ENCODE measurements at regions not wholly inside any gene's neighbourhood (a gene's known extent, or its start where the extent isn't known, plus 50 kb on each side); places are given as distances from the start of the nearest gene placed in this dataset.

GRCh38 chr14:84584511-84584910 lies 945.4 kb upstream of the FLRT2 start:
- FAIRE-seq (no peak), DNase-seq (ENCODE audit: insufficient read length, low spot score) (no peak)
- TF ChIP-seq POLR2A (IDR thresholded peaks at IDR 0.05; ENCODE audit: low read depth, low read length) = no peak

GRCh38 chr14:84591827-84592445 lies 938.0 kb upstream of the FLRT2 start:
- no peak for DNase-seq (ENCODE audit: insufficient read length, low spot score)
- no peak for FAIRE-seq
- TF ChIP-seq POLR2A (IDR thresholded peaks at IDR 0.05; ENCODE audit: low read depth, low read length) = no peak

- no peak for TF ChIP-seq POLR2A (IDR thresholded peaks at IDR 0.05; ENCODE audit: low read depth, low read length)
- no peak for FAIRE-seq
- no peak for DNase-seq (ENCODE audit: insufficient read length, low spot score)
These were observed 937.2 kb upstream of the FLRT2 start for GRCh38 chr14:84592770-84593169.

- no peak for FAIRE-seq
- no peak for DNase-seq (ENCODE audit: insufficient read length, low spot score)
- no peak for TF ChIP-seq POLR2A (IDR thresholded peaks at IDR 0.05; ENCODE audit: low read depth, low read length)
These were observed 919.9 kb upstream of the FLRT2 start for GRCh38 chr14:84610086-84610485.

- DNase-seq (ENCODE audit: insufficient read length, low spot score) = no peak
- FAIRE-seq = no peak
- no peak for TF ChIP-seq POLR2A (IDR thresholded peaks at IDR 0.05; ENCODE audit: low read depth, low read length)
These were observed 907.6 kb upstream of the FLRT2 start for GRCh38 chr14:84622357-84622756.

- DNase-seq (ENCODE audit: insufficient read length, low spot score) = no peak
- no peak for TF ChIP-seq POLR2A (IDR thresholded peaks at IDR 0.05; ENCODE audit: low read depth, low read length)
- FAIRE-seq = no peak
These were observed 886.5 kb upstream of the FLRT2 start for GRCh38 chr14:84643446-84643845.

GRCh38 chr14:84646786-84647500 lies 883.0 kb upstream of the FLRT2 start:
- TF ChIP-seq POLR2A (IDR thresholded peaks at IDR 0.05; ENCODE audit: low read depth, low read length) = no peak
- DNase-seq (ENCODE audit: insufficient read length, low spot score) = no peak
- FAIRE-seq = no peak

- no peak for DNase-seq (ENCODE audit: insufficient read length, low spot score)
- FAIRE-seq = no peak
- TF ChIP-seq POLR2A (IDR thresholded peaks at IDR 0.05; ENCODE audit: low read depth, low read length) = no peak
These were observed 874.9 kb upstream of the FLRT2 start for GRCh38 chr14:84655014-84655413.

- FAIRE-seq = no peak
- DNase-seq (ENCODE audit: insufficient read length, low spot score) = no peak
- no peak for TF ChIP-seq POLR2A (IDR thresholded peaks at IDR 0.05; ENCODE audit: low read depth, low read length)
These were observed 872.0 kb upstream of the FLRT2 start for GRCh38 chr14:84657911-84658310.

- DNase-seq (ENCODE audit: insufficient read length, low spot score) = no peak
- TF ChIP-seq POLR2A (IDR thresholded peaks at IDR 0.05; ENCODE audit: low read depth, low read length) = no peak
- FAIRE-seq = no peak
These were observed 859.1 kb upstream of the FLRT2 start for GRCh38 chr14:84670796-84671195.

GRCh38 chr14:84671776-84672175 lies 858.2 kb upstream of the FLRT2 start:
- no peak for FAIRE-seq
- DNase-seq (ENCODE audit: insufficient read length, low spot score) = no peak
- no peak for TF ChIP-seq POLR2A (IDR thresholded peaks at IDR 0.05; ENCODE audit: low read depth, low read length)

GRCh38 chr14:84674636-84675035 lies 855.3 kb upstream of the FLRT2 start:
- no peak for FAIRE-seq
- no peak for TF ChIP-seq POLR2A (IDR thresholded peaks at IDR 0.05; ENCODE audit: low read depth, low read length)
- no peak for DNase-seq (ENCODE audit: insufficient read length, low spot score)

GRCh38 chr14:84686550-84686949 lies 843.4 kb upstream of the FLRT2 start:
- DNase-seq (ENCODE audit: insufficient read length, low spot score) (no peak), FAIRE-seq (no peak)
- no peak for TF ChIP-seq POLR2A (IDR thresholded peaks at IDR 0.05; ENCODE audit: low read depth, low read length)

GRCh38 chr14:84688297-84689025 lies 841.5 kb upstream of the FLRT2 start:
- no peak for FAIRE-seq
- no peak for DNase-seq (ENCODE audit: insufficient read length, low spot score)
- no peak for TF ChIP-seq POLR2A (IDR thresholded peaks at IDR 0.05; ENCODE audit: low read depth, low read length)

GRCh38 chr14:84694161-84694560 lies 835.8 kb upstream of the FLRT2 start:
- no peak for DNase-seq (ENCODE audit: insufficient read length, low spot score)
- FAIRE-seq = no peak
- no peak for TF ChIP-seq POLR2A (IDR thresholded peaks at IDR 0.05; ENCODE audit: low read depth, low read length)

All from H54 (cell line).